ENCODE measurements at regions not wholly inside any gene's neighbourhood (a gene's known extent, or its start where the extent isn't known, plus 50 kb on each side); places are given as distances from the start of the nearest gene placed in this dataset.

DNA sequence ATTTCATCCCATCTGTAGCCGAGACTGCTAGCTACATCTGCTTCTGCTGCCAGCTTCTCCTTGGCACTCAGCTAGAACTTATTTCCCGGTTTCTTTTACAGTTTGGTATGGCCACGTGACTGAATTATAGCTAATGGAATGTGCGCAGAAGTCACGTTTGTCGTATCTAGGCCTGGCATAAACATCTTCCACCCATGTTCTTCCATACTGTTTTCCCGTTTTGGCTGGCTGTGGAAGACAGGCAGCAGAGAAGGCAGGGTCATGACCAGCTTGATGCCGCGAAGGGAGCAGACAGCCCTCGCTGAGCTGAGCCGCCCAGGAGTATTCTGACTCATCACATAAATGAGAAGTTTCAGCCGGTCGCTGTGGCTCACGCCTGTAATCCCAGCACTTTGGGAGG is 186.7 kb downstream of the RFC3 start:
- DNase-seq: no peak

DNA sequence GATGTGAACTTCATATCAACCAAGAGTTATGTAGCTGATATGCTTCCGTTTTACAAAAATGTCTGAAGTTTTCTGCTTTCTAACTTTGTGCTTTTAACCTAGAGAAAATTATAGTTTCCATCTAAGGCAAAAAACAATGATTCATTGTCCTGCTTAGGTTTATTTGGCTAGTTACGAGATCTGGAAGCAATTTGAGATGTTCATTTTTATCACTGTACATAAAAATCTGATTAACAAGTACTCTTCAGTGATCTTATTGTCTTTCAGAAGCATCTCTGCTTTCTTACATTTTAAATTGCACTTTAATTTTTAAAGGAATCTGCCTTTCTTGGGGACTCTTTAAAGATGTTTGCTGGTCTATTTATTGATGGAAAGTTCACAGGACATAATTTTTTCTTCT is 188.1 kb downstream of the RFC3 start:
- DNase-seq: no peak

DNA sequence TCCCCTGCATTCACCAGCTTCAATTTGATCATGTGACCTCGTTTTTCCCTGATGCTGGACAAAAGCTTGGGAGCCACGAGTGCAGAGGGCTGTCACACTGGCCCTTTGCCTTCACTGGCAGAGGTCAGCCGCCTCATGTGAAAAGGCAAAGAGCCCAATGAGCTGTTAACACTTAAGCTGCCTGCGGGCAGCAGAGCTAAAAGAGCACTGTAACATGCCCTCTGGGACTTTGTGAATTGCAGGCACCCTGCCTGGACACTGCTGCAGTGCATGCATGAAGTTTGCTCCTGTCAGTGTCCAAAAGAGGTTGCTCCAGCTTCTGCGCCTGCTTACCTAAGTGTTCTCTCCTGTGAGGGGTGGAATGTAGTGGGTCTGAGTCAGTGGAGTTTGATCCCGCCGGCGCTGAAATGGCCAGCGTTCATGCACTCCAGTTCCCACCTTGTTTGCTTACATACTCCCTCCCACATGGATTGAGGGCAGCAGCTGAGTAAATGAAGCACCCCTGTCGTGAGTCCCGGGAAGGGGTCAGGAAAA is 193.7 kb downstream of the RFC3 start:
- DNase-seq: no peak

DNA sequence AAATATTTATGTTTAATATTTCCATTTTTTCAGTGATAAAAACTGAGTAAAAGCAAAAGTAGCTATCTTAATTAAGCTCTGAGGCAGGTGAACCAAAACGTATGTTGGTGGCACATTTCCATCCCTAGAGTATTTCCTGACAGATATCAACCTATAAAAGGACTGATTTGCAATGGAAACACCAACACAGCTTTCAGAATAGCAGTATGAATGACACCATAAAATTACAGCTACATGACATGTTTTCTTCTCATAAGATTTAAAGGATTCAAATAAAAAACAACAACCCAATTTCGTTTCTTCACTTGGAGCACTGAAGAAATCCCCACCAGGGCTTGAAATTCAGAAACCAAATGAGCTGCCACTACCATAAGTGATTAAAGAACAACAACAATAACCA is 194.4 kb downstream of the RFC3 start:
- DNase-seq: no peak

DNA sequence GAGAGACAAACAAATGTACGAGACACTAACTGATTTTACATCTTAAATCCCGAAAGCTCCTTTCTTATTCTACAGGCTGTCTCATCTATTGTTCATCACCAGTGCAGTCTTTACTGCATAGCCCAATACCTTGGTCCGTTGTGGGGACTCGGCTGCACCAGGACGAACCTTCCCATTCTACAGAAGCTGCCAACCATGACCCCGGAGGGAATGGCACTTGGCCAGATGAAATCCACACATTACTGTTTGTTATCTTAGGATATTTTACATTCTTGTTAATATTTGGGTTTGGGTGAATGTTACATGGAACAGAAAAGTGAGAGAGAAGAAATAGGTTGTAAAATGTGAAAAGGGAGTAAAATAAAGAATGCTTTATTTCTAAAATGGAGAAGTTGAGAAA is 195.1 kb downstream of the RFC3 start:
- no peak for DNase-seq

DNA sequence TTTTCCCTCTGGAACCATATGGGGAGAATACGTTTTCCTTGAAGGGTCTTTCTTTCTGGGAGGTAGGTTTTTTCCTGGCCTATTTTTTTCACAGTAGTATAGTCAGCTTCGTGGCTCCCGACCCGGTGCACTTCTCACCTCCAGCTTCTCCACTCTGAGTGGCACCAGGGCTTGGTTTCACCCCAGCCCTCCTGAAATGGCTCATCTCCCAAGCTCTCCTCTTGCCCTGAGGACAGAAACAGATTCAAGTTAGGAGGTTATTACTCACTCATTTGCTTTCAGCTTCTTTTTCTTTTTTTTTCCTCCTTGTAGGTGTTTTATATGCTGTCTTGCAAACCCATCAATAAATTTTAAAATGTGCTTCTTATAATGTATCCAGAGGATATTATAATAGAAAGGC is 199.3 kb downstream of the RFC3 start:
- DNase-seq: no peak

DNA sequence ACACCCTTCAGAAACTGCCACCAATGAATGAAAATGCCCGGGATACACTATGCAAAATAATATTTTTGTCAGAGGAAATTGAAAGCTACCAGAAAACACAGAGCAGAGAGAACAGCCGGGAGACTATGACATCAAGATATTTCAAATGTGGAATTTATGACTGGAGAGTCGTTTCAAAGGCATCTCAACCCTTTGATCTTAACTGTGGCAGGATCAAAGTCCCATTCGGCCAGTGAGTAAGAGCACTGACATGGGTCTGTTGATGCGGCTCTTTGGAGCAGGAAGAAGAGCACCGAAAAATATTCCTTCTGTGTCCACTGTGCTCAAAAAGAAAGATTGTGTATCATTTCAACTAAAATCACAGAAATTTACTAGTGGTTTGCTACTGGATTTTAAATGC is 201.9 kb downstream of the RFC3 start:
- DNase-seq: no peak

DNA sequence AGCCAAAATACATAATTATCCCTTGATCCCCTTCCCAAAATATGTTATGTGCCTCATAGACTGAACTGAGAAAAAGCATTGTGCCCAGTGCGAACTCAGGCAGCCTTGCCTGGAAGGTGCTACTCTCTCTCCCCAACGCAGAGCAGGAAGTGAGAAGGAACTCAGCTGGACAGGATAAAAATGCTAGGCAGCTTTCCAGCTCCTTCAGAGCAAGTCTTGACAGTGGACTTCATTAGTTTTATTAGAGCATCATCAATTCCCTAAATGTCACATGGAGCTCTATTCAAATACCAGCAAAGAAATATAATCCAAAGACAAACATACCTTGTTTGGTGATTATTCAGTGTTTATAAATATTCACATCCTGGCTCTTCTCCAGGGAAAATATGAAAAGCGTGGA is 202.4 kb downstream of the RFC3 start:
- no peak for DNase-seq

DNA sequence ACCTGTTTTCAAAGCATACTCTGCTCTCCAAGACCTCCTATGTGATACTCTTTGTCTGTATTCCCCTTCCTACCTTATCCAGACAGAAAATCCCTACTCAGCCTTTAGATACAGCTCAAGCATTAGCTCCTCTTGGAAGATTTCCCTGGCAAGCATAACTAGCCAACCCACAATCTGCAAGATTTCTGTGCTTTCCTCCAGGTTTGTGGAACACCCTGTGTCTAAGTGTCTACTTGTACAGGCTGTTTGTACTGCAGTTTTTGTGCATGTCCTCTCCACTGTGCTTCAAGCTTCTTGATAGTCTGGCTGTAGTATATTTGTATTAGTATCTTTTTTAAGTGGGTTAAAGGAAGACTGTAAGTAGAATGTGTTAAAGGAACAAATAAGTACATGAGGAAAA is 203.7 kb downstream of the RFC3 start:
- no peak for DNase-seq

DNA sequence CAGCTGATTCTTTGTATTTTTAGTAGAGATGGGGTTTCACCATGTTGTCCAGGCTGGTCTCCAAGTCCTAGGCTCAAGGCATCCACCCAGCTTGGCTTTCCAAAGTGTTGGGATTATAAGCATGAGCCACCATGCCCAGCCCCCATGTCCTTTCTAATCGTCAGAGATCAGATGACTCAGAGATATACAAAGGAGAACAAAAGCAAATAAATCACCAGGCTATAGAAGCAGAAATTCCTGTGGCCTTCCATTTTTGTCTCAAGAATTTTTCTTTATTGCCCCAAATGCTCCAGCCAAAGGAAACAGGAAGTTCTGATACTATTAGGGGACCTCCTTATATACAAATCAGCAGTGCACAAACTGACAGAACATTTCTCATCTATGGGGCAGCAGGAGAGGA is 207.8 kb downstream of the RFC3 start:
- no peak for DNase-seq

DNA sequence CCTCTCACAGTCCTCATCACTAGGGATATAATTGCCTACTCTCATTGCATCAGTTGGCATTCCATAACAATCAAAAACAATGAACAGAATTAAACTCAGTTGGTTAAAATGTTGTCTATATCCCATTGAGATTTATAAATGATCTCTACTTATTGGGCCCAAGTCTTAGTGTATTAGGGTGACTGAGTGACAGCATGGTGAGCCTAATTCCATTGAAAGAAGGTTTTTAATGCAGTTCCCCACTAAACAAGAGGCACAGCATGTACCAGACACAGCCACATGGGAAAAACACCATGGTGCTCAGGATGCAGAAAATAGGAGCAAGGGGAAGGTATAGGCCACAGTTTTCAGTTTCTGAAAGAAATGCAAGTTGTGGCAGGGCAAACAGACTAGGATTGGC is 208.4 kb downstream of the RFC3 start:
- DNase-seq: no peak

DNA sequence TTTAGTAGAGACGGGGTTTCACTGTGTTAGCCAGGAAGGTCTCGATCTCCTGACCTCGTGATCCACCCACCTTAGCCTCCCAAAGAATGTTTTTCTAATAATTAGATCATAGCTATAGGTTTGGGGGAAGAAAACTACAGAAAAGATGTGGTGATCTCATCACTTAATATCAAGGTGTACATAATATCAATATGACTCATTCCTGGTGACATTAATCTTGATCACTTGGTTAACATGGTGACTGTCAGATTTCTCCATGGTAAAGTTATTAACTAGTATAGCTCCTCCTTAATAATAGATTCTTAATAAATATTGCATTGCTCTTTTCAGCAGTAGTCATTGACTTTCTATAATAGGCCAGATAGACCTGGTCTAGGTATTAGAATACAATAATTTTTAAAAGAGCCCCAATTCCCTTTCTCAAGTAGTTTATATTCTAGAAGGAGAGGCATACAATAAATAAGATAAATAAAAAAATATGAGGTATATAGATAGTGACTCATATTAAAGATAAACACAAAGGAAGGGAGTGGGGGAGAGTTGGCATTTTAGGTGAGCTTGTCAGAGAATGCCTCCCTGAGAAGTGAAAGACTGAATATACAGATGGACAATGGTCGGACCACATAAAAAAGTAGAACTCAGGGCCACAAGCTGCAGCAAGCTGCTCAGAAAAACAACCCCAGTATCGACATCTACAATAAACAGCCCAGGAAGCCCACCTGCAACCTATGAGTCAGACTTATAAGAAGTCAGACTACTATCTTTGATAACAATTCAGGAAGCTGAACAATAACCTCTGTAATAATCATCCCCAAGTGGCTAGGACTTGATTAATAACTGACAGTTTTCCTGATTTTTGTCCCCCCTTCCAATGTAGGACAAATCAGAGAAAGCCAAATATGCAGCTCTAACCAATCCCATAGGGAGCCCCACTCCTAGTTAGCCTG is 210.8 kb downstream of the RFC3 start:
- DNase-seq: no peak

DNA sequence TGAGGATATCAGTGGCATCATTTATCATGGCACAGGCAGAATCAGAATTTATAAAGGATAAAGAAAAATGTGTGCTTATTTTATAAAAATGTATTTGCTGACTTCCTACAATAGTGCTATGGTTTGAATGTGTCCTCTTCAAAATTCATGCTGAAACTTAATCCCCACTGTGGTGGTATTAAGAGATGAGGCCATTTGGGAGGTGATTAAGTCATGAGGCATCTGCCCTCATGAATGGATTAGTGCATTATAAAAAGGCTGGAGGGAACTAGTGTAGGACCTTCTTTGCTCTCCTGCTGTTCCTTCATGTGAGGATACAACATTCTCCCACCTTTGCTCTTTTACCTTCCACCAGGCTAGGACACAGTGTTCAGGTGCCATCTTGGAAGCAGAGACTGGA is 212.8 kb downstream of the RFC3 start:
- DNase-seq: no peak

DNA sequence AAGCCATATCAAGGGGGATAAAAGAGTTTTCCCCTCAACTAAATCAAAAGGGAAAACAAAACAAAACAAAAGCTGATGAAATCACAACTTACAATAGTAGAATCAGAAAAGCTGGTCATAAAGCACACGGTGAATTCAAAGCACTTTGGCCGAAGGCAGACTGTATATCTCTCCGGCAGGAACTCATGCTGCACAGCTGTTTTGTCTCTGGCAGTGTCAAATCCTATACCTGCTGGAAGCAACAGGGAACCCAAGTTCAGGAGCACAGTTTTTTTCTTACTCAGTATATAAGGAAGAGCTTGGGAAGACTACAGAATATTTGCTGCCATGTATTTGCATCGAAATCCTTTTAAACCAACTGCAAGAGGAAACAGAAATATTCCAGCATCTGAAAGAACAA is 213.7 kb downstream of the RFC3 start:
- no peak for DNase-seq

DNA sequence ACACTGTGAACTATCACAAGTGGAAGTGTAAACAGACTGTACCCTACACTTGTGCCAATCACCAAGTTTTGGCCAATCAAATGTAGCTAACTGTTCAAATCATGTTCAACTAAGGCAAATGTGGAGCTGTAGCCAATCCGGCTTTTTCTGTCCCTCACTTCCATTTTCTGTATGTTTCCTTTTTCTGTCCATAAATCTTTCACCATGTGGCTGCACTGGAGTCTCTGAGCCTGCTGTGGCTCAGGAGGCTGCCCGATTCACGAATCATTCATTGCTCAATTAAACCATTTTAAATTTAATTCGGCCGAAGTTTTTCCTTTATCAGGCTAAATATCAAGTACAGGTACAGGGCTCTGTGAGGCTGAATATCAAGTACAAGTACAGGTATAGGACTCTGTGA is 216.5 kb downstream of the RFC3 start:
- no peak for DNase-seq

DNA sequence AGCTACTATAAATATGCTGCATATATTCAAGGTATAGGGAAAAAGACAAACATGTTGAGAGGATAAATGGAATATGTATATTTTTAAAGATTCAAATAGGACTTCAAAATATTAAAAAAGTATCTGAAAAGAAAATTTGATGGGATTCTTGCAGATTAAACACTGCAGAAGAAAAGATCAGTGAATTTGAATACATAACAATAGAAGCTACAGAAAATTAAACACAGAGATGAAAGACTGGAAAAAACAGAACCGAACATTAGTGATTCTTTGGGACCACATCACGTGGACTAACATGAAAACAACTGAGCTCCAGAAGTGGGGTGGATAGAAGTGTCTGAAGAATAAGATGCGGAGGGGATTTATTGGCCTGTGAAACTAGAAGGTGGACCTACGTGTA is 217.2 kb downstream of the RFC3 start:
- no peak for DNase-seq

DNA sequence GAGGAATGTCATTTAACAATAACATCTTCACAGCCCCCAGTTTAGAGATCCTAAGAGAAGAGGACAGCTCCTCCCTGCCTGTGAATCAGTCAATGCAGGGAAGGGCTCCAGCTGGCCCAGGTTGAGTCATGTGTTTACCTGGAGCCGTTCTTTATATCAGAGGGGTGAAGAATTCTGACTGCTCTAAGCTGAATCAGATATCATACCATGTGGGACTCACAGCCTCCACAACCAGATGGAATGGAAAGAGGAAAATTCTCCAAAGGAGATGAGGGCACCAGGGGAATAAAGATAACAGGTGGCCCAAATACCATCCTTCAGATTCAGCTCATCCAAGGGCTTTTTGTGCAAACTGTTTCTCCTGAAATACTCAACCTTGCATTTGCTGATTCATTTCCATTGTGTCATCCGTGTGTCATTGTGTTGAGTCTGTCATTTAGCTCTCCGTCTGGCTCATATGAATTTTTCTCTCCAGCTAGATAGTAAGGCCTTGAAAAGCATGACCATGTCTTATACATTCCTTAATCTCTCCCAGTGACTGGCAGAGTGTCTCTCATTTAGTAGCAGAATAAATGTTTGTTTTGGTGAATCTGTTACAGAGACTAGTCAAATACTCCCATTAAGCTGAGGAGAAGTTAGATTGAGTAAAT is 217.9 kb downstream of the RFC3 start:
- no peak for DNase-seq

DNA sequence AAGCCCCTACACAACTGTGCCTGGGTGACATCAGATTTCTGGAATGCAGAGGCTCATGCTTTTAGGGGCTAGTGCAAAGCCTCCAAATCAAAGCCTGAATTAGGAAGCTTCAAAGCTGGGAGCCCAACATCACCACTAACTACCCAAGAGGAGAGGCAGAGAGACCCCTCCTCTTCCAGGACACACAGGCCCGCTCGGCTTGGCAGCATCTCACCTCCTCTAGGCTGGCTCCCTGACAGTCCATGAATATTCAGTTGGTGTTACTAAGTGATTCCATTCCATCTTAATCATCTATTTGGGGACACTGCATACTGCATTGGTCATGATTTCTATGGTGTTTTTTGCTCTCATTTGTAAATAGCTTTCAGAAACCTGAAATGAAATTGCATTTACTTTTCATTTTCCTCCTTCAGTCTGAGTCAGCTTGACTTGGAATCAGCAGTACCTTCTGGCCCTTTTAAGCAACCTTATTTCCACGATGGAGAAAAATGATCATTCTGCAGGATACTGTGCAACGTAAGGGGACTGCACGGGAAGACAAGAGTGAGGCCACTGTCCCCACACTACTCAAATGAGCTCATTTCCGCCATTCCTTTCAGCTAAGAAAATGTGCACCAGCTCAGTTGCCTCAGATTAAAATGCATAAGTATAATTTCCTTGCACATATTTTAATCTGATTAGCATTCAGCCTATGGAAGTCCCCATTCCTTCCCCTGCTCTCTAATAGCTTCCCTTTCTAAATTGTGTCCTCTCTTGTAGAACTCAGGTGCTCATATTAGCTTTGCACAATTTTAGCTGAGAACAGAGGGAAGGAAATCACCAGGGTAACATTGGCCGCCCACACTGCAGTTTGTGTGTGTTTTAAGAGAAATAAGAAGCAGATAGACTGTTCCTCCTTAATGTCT is 219.9 kb downstream of the RFC3 start:
- no peak for DNase-seq

DNA sequence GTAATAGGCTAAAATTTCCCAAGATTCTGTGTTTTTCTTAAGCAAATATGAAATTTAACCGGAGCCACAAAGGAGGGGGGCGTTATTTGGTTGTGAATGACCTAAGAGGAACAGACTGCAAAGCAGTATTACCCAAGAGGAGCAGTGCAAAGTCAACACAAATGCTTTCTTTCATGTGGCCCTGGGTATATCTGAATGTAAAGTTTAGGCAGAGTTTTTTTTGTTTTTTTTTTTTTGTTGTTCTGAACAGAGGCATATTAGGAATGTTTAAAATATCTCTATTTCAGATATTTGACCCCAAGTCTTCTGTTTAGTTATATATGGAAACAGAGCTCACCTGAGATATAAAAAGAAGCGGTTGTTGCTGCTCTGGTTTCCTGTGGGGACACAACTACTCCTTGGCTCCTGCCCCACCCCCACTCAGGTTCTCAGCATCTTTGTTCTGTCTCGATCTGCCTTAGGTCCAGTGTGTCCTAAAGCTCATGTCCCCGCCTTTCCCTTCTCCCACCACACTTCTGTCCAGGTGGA is 220.7 kb downstream of the RFC3 start:
- DNase-seq: no peak

DNA sequence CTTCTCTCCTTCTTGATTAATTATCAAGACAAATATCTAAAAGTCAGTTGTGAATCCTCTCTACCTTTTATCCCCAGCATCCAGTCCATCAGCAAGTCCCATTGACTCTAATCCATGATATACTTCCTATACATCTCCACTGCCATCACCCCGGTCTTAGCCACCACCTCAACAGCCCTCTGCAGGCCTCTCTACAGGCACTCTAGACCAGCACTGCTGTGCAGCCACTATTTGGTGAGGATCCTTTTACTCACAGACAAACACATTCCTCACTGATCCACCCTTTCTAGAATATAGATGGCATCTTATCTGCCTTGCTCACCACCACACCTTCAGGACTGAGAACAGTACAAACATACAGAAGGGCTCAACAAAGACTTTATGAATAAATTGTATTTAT is 221.7 kb downstream of the RFC3 start:
- no peak for DNase-seq

DNA sequence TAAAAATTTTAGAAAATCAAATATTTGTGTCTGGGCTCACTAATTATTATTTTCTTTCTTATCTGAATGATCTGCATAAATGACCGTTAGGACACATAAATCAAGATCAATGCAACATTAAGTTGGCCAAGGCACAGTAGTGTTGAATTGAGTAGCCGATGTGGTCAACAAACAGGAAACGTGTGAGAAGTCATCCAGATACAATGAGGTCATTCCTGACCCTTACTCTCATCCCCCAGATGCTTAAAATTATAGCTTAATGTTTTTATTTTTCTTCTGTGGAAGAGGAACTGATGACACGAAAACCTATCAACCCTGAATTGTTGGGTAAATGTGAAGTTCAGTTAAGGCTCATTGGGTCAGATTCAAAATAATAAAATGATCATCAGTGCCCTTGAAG is 222.9 kb downstream of the RFC3 start:
- no peak for DNase-seq

DNA sequence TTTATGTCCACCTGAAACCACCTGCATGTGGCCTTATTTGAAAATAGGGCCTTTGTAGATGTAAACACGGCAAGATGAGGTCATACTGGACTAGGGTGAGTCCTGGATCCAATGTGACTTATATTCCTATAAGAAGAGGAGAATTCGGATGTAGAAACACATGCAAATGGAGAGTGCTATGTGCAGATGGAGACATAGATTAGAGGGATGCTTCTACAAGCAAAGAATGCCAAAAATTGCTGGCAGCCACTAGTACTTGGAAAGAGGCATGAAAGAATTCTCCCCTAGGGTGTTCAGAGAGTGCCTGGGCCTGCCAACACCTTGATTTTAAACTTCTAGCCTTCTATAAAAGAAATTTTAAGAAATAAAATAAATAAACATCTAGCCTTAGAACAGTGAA is 226.1 kb downstream of the RFC3 start:
- no peak for DNase-seq

DNA sequence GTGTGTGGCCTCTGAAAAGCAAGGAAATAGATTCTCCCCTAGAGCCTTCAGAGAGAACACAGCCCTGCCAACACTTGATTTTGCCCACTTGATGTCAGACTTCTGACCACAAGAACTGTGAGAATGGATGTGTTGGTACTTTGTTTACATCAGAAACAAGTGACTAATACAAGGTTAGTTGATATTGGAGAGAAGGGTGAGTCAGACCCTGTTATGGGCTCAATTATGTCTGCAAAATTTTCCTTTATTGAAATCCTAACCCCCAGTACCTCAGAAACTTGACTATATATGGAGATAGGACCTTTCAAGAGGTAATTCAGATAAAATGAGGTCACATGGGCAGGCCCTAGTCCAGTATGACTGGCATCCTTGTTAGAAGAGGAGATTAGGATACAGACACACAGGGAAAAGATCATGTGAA is 226.7 kb downstream of the RFC3 start:
- no peak for DNase-seq
